Liver (tissue), 8 donors: ENCODE measurements at regions not wholly inside any gene's neighbourhood (a gene's known extent, or its start where the extent isn't known, plus 50 kb on each side); places are given as distances from the start of the nearest gene placed in this dataset.

Experiments
- DNase-seq: peaks from one replicate; pipeline ENCODE4 v3.0.0-alpha.2; 2017; ENCODE audit warnings: low spot score
- H3K27ac ChIP-seq, 2 donors: one replicate each; pipeline ENCODE4 v1.7.0; 2013; ENCODE audit warnings: inconsistent platforms in 2 of 2, low read length in 2 of 2, control low read depth in 1 of 2, low read depth in 1 of 2, mild to moderate bottlenecking in 1 of 2
- H3K27me3 ChIP-seq, 4 donors: one replicate each; pipeline versions ENCODE4 v1.6.1 to v1.7.0; 2013; ENCODE audit warnings: low read length in 3 of 4, inconsistent platforms in 1 of 4, mild to moderate bottlenecking in 1 of 4, moderate library complexity in 1 of 4; ENCODE audit not compliant: control insufficient read depth in 4 of 4, insufficient read depth in 4 of 4
- H3K36me3 ChIP-seq, 4 donors: one replicate each; pipeline versions ENCODE4 v1.6.1 to v1.7.0; 2013; ENCODE audit warnings: low read length in 3 of 4, mild to moderate bottlenecking in 3 of 4, low read depth in 1 of 4, moderate library complexity in 1 of 4; ENCODE audit not compliant: control insufficient read depth in 4 of 4, insufficient read depth in 3 of 4
- H3K4me1 ChIP-seq, 4 donors: one replicate each; pipeline versions ENCODE4 v1.6.1 to v1.7.0; 2013; ENCODE audit warnings: low read length in 3 of 4, mild to moderate bottlenecking in 3 of 4, moderate library complexity in 1 of 4; ENCODE audit not compliant: control insufficient read depth in 4 of 4, insufficient read depth in 4 of 4
- H3K4me3 ChIP-seq, 3 donors: one replicate each; pipeline versions ENCODE4 v1.6.1 to v1.7.0; 2013; ENCODE audit warnings: low read length in 3 of 3, control low read depth in 1 of 3, low read depth in 1 of 3, mild to moderate bottlenecking in 1 of 3
- H3K9ac ChIP-seq, 2 donors: one replicate each; pipeline ENCODE4 v1.7.0; 2013; ENCODE audit warnings: low read length in 2 of 2, mild to moderate bottlenecking in 2 of 2, moderate library complexity in 2 of 2, control low read depth in 1 of 2, low read depth in 1 of 2
- H3K9me3 ChIP-seq, 4 donors: one replicate each; pipeline versions ENCODE4 v1.6.1 to v1.7.0; 2013; ENCODE audit warnings: low read length in 3 of 4; ENCODE audit not compliant: control insufficient read depth in 4 of 4
- FOXA1 ChIP-seq: IDR thresholded peaks from 2 replicates; pipeline ENCODE4 v1.6.1; 2016; ENCODE audit warnings: antibody characterized with exemption
- FOXA2 ChIP-seq: IDR thresholded peaks from 2 replicates; pipeline ENCODE4 v1.6.1; 2016; ENCODE audit warnings: antibody characterized with exemption
- HNF4A ChIP-seq, 2 donors: conservative IDR thresholded peaks; 2 replicates each; pipeline ENCODE4 v1.6.1; 2016; ENCODE audit warnings: antibody characterized with exemption in 2 of 2, mild to moderate bottlenecking in 2 of 2
- JUND ChIP-seq, 2 donors: IDR thresholded peaks; 2 replicates each; pipeline ENCODE4 v1.6.1; 2016; ENCODE audit warnings: antibody characterized with exemption in 2 of 2
- NR2F2 ChIP-seq: IDR thresholded peaks from 2 replicates; pipeline ENCODE4 v1.6.1; 2016; ENCODE audit warnings: antibody characterized with exemption
- RAD21 ChIP-seq, 2 donors: IDR thresholded peaks; 2 replicates each; pipeline ENCODE4 v1.6.1; 2016; ENCODE audit warnings: antibody characterized with exemption in 2 of 2, mild to moderate bottlenecking in 2 of 2
- REST ChIP-seq: IDR thresholded peaks from 2 replicates; pipeline ENCODE4 v1.6.1; 2016; ENCODE audit warnings: antibody characterized with exemption, mild to moderate bottlenecking
- RXRA ChIP-seq, 2 donors: IDR thresholded peaks; 2 replicates each; pipeline ENCODE4 v1.6.1; 2017 to 2018; ENCODE audit warnings: antibody characterized with exemption in 2 of 2, mild to moderate bottlenecking in 1 of 2
- SP1 ChIP-seq: IDR thresholded peaks from 2 replicates; pipeline ENCODE4 v1.6.1; 2018; ENCODE audit warnings: antibody characterized with exemption, mild to moderate bottlenecking
- TAF1 ChIP-seq: conservative IDR thresholded peaks from 2 replicates; pipeline ENCODE4 v1.6.1; 2016; ENCODE audit warnings: antibody characterized with exemption, mild to moderate bottlenecking
- ZBTB33 ChIP-seq: IDR thresholded peaks from 2 replicates; pipeline ENCODE4 v1.6.1; 2016; ENCODE audit warnings: antibody characterized with exemption
- WGBS: extraction: QIAGEN DNeasy Blood & Tissue Kit; methylation state at CpG from one replicate; pipeline ENCODE4 v1.1.7; 2013; 5-methylcytosine and 5-hydroxymethylcytosine counted together
- TF ChIP-seq, protein P1 (sequence below): fragments of 150-350 bp; IDR thresholded peaks from 2 replicates; pipeline ENCODE4 v1.5.1; 2017; ENCODE audit warnings: improper control_type of control experiment, low read depth, low read length; ENCODE audit not compliant: missing input control
- donor health status: healthy.
- donor health status: healthy.
- donor health status: healthy.
- donor health status: healthy.
- donor health status: healthy.

DNA sequence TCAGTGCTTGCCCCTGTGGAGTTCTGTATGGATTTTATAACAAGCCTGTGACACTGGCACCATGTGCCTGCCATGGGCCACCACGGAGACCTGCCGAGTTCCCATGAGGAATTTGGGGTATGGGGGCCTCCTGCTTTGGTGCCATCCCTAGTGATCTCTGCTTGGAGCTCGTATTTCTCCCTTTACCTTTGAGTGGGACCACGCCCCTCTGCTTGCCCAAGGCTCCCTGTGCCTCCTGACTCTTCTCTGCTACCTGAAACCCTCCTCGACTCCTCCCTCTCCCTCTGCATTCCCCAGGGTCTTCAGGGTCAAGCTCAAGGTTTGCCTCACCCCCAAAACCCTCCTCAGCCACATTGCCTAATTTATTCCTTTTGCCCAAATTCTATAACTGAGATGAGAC is 225.0 kb downstream of the BUB3 start:
- H3K9ac ChIP-seq, result no peak overlapping the region
- H3K4me1 ChIP-seq, result peaks cover 0 to 17% (median 17%) of the 10 kb centered on the region in 4 donors
- no peaks in the 10 kb centered on the region for H3K27me3 ChIP-seq
- no peak overlapping the region for H3K4me3 ChIP-seq
- WGBS, result 86% methylated on average over 5 of the region's 5 CpGs
- no peak for DNase-seq
- no peak overlapping the region for H3K27ac ChIP-seq
- no peaks in the 10 kb centered on the region for H3K9me3 ChIP-seq
- no peaks in the 10 kb centered on the region for H3K36me3 ChIP-seq
- no peak for TF ChIP-seq JUND (IDR thresholded peaks at IDR 0.05)
- no peak for TF ChIP-seq HNF4A (conservative IDR thresholded peaks at IDR 0.05)
- no peak for TF ChIP-seq FOXA1
- no peak for TF ChIP-seq RXRA (IDR thresholded peaks at IDR 0.05)
- no peak for TF ChIP-seq REST

GRCh38 chr10:123380491-123381085 is 226.4 kb downstream of the BUB3 start:
- Histone ChIP-seq H3K27ac (no peak overlapping the region), H3K36me3 (no peaks in the 10 kb centered on the region), H3K9ac (no peak overlapping the region), H3K4me3 (no peak overlapping the region), H3K4me1 (peaks cover 0 to 17% (median 17%) of the 10 kb centered on the region in 4 donors), H3K9me3 (peaks cover 0 to under 1% (median 0%) of the 10 kb centered on the region in 4 donors), H3K27me3 (no peaks in the 10 kb centered on the region)
- no peak for DNase-seq
- TF ChIP-seq, protein P1, sequence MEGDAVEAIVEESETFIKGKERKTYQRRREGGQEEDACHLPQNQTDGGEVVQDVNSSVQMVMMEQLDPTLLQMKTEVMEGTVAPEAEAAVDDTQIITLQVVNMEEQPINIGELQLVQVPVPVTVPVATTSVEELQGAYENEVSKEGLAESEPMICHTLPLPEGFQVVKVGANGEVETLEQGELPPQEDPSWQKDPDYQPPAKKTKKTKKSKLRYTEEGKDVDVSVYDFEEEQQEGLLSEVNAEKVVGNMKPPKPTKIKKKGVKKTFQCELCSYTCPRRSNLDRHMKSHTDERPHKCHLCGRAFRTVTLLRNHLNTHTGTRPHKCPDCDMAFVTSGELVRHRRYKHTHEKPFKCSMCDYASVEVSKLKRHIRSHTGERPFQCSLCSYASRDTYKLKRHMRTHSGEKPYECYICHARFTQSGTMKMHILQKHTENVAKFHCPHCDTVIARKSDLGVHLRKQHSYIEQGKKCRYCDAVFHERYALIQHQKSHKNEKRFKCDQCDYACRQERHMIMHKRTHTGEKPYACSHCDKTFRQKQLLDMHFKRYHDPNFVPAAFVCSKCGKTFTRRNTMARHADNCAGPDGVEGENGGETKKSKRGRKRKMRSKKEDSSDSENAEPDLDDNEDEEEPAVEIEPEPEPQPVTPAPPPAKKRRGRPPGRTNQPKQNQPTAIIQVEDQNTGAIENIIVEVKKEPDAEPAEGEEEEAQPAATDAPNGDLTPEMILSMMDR, result peak; percentile 39
- peak; percentile 80 to 81 for TF ChIP-seq RAD21 (IDR thresholded peaks at IDR 0.05)
- TF ChIP-seq ZBTB33, result no peak
- no peak for TF ChIP-seq RXRA (IDR thresholded peaks at IDR 0.05)
- TF ChIP-seq NR2F2, result no peak
- TF ChIP-seq SP1, result no peak
- no peak for TF ChIP-seq FOXA1
- no peak for TF ChIP-seq FOXA2
- TF ChIP-seq TAF1, result no peak
- WGBS, result 64% methylated on average over 7 of the region's 7 CpGs
